ENCODE measurements at regions not wholly inside any gene's neighbourhood (a gene's known extent, or its start where the extent isn't known, plus 50 kb on each side); places are given as distances from the start of the nearest gene placed in this dataset.

DNA sequence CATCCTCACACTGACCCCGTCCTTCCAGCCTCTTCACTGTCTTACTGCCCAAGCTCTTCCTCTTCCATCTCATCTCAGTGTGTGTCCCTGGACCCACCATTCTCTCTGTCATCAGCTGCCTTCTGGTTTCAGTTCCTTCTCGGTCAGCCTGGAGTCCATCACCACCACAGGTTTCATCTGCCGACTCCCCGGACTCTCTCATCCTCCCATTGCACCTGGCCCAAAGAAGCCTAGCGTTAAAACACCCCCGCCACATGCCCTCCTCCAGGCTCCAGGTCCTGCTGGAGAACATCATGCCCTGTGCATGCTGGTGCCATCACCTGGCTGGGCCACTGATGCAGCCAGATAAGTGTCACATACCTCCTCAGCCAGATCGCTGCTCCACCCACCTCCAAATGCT is 122.1 kb upstream of the GPR12 start:
- in situ Hi-C loops (cut with MboI; ENCODE audit: low pct_ligation_motif_present in 1 of 4, low pct_unique_long_range_greater_than_20kb in 1 of 4, low sequenced_read_pairs in 3 of 4) (no loop called here), intact Hi-C loops (cut with DNase I; ENCODE audit: low total_unique reads) (no loop called here)
- WGBS, 2 donors (ENCODE audit: low coverage in 1 of 2), result 61 to 84% methylated on average over 3 to 7 of the region's 7 CpGs
- TF ChIP-seq CTCF (IDR thresholded peaks at IDR 0.05), result no peak
- TF ChIP-seq POLR2AphosphoS5 (IDR thresholded peaks at IDR 0.05), result no peak
- no peak for TF ChIP-seq POLR2A (IDR thresholded peaks at IDR 0.05)
- TF ChIP-seq EP300 (IDR thresholded peaks at IDR 0.05; ENCODE audit: low read depth), result no peak
- Histone ChIP-seq H3K4me3 (no peak overlapping the region), H3K36me3 (no peaks in the 10 kb centered on the region), H3K4me1 (no peaks in the 10 kb centered on the region), H3K9me3 (no peaks in the 10 kb centered on the region), H3K27me3 (no peaks in the 10 kb centered on the region), H3K27ac (no peak overlapping the region)
- DNase-seq, result no peak

DNA sequence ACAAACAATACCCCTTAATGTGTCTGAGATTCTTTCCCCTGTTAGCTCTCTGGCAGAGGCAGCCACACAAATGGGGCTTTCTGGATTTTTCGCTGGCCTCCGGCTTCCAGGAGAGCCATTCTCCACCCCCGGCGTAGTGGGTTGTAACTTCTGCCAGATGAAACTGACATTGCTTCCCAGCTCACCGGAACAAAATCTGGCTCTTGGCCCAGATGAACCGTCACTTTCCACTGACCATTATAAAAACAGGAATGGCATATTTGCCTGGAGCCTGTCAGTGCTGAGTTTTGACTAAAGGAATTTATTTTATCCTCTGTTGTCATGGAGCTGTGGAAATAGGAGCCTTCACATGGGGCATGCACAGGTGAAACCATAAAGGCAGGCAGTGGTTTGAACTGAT is 120.6 kb upstream of the GPR12 start:
- H3K4me3 ChIP-seq, result no peak overlapping the region
- in situ Hi-C loops (cut with MboI; ENCODE audit: low pct_ligation_motif_present in 1 of 4, low pct_unique_long_range_greater_than_20kb in 1 of 4, low sequenced_read_pairs in 3 of 4) (no loop called here), intact Hi-C loops (cut with DNase I; ENCODE audit: low total_unique reads) (no loop called here)
- no peaks in the 10 kb centered on the region for H3K4me1 ChIP-seq
- peaks cover 0 to 6% of the 10 kb centered on the region in 2 donors for H3K9me3 ChIP-seq
- WGBS, 2 donors (ENCODE audit: low coverage in 1 of 2), result 54% methylated on average over 6 of the region's 6 CpGs; no CpG with 5 or more reads in 1 of the 2 donors
- H3K27ac ChIP-seq, result no peak overlapping the region
- DNase-seq, result no peak
- no peak for TF ChIP-seq EP300 (IDR thresholded peaks at IDR 0.05; ENCODE audit: low read depth)
- TF ChIP-seq CTCF (IDR thresholded peaks at IDR 0.05), result no peak
- H3K27me3 ChIP-seq, result no peaks in the 10 kb centered on the region
- H3K36me3 ChIP-seq, result no peaks in the 10 kb centered on the region

DNA sequence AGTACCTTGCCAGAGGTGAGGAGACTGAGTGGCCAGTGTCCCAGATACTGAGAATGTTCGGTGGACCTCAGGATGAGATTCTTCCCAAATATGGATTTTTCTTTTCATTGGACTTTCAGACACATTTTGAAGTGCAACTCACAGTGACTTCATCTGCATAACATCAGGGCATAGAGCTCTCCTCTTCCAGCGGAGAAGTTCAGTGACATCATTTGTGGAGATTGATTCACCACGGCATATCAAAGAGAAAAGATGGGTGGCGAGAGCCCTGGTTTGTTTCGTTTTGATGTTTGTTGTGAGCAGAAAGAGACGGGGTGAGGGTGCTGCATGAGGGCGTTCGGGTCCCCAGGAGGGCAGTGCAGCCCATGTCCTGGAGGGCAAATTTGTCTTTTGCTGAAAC is 120.1 kb upstream of the GPR12 start:
- in situ Hi-C loops (cut with MboI; ENCODE audit: low pct_ligation_motif_present in 1 of 4, low pct_unique_long_range_greater_than_20kb in 1 of 4, low sequenced_read_pairs in 3 of 4), result no loop called here

DNA sequence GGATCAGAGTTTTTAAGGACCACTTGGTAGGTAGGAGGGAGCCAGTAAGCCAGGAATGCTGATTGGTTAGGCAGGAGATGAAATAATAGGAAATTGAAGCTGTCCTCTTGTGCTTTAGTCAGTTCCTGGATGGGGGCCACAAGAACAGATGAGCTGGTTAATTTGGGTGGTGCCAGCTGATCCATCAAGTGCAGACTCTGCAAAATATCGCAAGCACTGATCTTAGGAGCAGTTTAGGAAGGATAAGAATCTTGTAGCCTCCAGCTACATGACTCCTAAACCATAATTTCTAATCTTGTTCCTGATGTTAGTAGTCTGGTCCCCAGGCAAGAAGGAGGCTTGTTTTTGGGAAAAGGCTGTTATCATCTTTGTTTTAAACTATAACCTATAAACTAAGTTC is 117.9 kb upstream of the GPR12 start:
- peaks cover 3% of the 10 kb centered on the region for H3K27me3 ChIP-seq
- H3K27ac ChIP-seq, result no peak overlapping the region
- no peaks in the 10 kb centered on the region for H3K36me3 ChIP-seq
- H3K9me3 ChIP-seq, result peaks cover 0 to 8% of the 10 kb centered on the region in 2 donors
- in situ Hi-C loops (cut with MboI; ENCODE audit: low pct_ligation_motif_present in 1 of 4, low pct_unique_long_range_greater_than_20kb in 1 of 4, low sequenced_read_pairs in 3 of 4) (no loop called here), intact Hi-C loops (cut with DNase I; ENCODE audit: low total_unique reads) (no loop called here)
- H3K4me3 ChIP-seq, result no peak overlapping the region
- no peak for DNase-seq
- H3K4me1 ChIP-seq, result no peaks in the 10 kb centered on the region
- TF ChIP-seq EP300 (IDR thresholded peaks at IDR 0.05; ENCODE audit: low read depth) (no peak), POLR2A (IDR thresholded peaks at IDR 0.05) (no peak), POLR2AphosphoS5 (IDR thresholded peaks at IDR 0.05) (no peak), CTCF (IDR thresholded peaks at IDR 0.05) (no peak)
- 43 to 62% methylated on average over 1 of the region's 1 CpG for WGBS, 2 donors (ENCODE audit: low coverage in 1 of 2)

More for the DNA sequence above, 120.1 kb upstream of the GPR12 start:
- intact Hi-C loops (cut with DNase I; ENCODE audit: low total_unique reads), result no loop called here
- WGBS, 2 donors (ENCODE audit: low coverage in 1 of 2), result 60 to 82% methylated on average over 6 to 8 of the region's 8 CpGs
- Histone ChIP-seq H3K27me3 (no peaks in the 10 kb centered on the region), H3K9me3 (peaks cover 0 to 8% of the 10 kb centered on the region in 2 donors), H3K4me1 (no peaks in the 10 kb centered on the region), H3K36me3 (no peaks in the 10 kb centered on the region), H3K27ac (no peak overlapping the region), H3K4me3 (no peak overlapping the region)
- TF ChIP-seq EP300 (IDR thresholded peaks at IDR 0.05; ENCODE audit: low read depth) (no peak), POLR2AphosphoS5 (IDR thresholded peaks at IDR 0.05) (no peak), CTCF (IDR thresholded peaks at IDR 0.05) (no peak), POLR2A (IDR thresholded peaks at IDR 0.05) (no peak)
- no peak for DNase-seq

All from transverse colon (tissue), 4 donors.